GM19455 (cell line): ENCODE measurements at regions not wholly inside any gene's neighbourhood (a gene's known extent, or its start where the extent isn't known, plus 50 kb on each side); places are given as distances from the start of the nearest gene placed in this dataset.

Experiments
- ATAC-seq: cut with Tn5 transposase; IDR thresholded peaks from one replicate; pipeline ENCODE4 v1.9.1; 2021; ENCODE audit not compliant: unreplicated experiment

DNA sequence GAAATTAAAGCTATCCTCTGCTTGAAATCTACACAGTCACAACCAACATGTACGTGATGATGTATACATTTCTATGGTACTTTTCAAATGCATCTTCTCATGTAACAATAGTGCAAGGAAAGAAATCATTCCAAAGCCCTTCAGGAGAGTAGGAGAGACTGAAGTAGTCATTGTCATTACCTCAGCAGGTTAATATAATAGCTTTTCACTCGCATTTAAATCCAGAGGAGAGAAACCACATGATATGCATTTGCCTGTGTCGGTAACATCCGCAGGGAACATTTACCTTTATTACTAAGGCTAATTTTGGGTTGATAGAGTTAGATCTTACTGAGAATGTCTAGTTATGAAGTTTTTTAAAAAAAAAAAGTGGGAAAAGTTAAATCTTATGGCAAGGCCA, 186.6 kb upstream of the DTNBP1 start:
- no peak for ATAC-seq

DNA sequence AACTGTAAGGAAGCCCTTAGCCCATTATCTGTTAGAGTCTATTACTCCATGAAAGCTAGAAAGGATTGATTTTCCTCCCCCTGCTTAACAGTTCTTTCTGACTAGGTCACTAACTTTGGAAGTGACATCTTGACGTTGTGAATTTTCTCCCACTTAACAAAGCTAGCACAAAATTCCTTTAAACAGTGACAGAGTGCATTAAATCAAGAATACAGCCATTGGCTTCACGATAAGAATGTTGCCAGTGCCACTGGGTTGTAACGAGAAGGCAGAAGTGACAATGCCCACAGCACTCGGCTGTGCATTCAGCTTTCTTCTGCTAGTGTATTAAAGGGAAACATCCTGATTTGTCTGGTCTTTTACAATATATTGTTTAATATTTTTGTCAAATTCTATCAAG, 182.7 kb upstream of the DTNBP1 start:
- no peak for ATAC-seq

DNA sequence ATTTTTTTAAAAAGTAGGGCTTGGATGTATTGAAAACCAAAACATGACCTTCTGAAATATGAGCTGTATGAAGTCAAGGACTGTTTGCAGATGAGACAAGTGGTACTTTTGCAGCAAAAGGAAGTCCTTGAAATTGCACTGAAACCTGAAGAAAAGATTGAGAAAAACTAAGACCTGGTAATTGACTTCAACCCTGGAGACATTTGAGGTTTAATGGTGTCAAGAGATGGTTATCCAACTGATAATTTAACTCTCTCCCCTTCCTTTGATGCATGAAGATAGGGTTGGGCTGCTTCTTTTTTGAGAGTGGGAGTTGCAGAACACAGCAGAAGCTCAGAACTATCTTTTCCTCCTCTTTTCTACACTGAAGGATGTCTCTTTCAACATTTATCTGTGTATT, 180.9 kb upstream of the DTNBP1 start:
- no peak for ATAC-seq

DNA sequence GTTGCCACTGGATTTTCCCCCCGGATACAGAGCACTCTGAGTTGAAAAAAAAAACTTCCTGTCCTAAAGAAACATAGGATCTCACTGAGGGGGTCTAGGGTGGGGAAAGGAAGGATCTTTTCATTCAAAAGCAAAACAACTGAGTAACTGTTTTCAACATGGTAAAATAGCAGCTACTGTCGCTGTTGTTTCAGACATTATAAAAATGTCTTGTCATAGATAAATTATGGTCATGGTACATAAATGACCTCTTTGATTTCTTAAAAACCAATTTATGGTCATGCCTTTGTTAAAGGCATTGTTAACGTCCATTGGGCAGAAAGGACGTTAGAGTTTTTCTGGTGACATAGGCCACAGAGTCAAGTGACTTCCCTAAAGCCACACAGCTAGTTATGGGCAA, 180.4 kb upstream of the DTNBP1 start:
- no peak for ATAC-seq

DNA sequence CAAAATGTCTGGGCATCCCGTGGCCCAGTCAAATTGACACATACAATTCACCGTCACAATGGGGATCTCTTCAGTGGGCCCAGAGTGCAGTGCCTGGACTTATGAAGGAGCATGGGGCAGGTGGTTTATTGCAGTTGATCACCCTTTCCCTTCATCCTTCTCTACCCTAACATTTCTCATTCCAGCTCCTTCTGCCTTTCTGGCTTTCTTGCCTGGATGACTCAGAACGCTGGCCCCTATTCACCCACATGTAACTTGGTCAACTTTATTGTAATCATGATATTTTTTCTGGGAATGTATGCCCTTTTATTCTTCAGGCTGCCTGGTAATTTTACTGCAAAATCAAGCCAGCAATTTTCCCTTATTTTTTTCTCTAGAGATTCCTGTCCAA, 179.9 kb upstream of the DTNBP1 start:
- ATAC-seq = no peak

DNA sequence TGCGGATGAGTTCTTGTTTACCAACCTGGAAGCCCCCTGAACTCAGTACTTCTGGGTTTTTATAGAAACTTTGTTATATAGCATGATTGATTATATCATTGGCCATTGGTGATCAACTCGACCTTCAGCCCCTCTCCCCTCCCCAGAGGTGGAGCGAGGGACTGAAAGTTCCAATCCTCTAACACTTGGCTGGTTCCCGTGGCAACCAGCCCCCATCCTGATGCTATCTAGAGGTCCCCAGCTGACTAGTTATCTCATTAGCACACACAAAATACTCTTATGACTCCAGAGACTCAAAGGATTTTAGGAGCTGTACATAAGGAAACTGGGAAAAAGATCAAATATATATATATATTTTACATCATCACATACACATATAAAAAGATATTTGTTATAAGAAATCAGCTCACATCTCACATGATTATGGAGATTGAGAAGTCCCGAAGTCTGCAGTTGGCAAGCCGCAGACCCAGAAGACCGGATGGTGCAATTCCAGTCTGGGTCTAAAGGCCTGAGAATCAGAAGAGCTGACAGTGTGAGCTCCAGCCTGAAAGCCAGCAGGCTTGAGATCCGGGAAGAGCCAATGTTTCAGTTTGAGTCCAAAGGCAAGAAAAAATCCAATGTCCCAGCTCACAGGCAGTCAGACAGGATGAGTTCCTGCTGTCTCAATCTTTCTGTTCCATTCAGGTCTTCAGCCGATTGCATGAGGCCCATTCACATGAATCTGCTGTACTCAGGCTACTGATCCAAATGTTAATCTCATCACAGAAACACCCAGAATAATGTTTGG, 179.3 kb upstream of the DTNBP1 start:
- no peak for ATAC-seq

DNA sequence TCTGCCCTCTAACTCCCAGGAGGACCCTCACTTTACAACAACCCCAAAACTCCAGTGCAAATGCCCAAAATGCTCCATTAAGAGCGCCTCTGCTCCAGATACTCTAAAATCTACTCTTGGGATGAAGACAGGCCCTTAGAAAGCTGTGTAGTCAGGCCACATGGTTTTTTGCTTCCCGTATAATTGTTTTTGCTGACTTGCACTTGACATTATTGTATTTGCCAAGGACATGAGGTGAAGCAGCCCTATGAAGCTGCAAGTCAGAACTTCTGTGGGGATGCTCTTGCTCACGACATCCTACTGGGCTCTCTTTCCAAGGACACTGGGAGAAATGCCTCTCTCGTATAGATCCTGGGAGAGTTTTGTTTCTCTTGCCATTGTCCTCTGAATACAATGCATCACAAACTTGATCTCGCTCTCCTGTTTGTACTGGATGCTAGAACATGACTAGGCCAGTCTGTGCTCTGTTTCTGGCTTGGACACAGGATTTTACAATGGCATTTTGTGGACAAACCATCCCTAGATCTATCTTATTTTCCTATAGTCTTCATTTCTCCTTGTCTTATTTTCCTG, 177.2 kb upstream of the DTNBP1 start:
- ATAC-seq = no peak

DNA sequence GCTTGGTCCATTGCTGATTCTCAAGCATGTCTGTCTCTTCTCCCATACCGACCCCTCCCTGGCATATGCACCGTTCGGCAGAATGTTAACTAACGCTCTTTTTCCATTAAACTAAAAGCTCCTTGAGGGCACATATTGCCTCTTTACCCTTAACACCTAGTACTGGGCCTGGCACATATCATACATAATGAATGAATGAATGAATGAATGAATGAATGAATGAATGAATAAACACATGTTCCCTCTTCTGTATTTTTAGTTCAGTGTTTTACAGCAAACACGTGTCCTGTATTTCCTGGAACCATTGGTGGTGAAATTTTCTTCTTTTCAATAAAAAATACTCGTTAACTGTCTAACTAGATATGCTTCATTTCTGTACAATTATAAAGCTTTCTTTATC, 174.4 kb upstream of the DTNBP1 start:
- ATAC-seq = no peak

DNA sequence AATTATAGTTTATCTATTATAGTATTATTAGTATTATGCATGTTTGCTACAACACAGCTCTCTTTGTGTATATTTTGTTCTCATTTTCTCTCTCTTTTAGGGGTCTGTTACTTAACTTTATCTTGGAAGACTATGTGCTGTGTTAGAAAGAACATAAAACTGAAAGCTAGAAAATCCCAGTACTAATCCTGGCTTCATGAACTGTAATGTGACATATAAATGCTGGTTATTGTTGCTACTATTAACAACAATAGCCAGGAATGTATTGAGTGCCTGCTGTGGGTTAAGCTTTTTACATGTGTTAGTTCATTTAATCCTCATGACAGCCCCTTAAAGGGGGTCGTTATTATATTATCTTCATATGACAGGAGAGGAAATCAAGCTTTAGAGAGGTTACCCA, 170.0 kb upstream of the DTNBP1 start:
- ATAC-seq = no peak

DNA sequence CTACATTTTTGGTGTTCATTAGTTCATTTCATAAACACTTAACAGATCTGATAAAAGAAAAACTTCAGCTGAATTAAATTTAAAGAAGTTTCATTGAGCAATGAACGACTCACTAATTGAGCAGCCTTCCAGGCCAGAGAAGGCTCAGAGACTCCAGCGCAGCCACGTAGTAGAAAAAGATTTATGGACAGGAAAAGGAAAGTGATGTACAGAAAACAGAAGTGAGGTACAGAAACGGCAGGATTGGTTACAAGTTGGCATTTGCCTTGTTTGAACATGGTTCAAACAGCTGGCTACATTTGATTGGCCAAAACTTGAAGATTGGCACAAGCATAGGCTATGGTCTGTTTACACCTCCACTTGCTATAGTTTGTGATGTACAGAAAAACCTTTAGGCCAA, 166.3 kb upstream of the DTNBP1 start:
- ATAC-seq = no peak

DNA sequence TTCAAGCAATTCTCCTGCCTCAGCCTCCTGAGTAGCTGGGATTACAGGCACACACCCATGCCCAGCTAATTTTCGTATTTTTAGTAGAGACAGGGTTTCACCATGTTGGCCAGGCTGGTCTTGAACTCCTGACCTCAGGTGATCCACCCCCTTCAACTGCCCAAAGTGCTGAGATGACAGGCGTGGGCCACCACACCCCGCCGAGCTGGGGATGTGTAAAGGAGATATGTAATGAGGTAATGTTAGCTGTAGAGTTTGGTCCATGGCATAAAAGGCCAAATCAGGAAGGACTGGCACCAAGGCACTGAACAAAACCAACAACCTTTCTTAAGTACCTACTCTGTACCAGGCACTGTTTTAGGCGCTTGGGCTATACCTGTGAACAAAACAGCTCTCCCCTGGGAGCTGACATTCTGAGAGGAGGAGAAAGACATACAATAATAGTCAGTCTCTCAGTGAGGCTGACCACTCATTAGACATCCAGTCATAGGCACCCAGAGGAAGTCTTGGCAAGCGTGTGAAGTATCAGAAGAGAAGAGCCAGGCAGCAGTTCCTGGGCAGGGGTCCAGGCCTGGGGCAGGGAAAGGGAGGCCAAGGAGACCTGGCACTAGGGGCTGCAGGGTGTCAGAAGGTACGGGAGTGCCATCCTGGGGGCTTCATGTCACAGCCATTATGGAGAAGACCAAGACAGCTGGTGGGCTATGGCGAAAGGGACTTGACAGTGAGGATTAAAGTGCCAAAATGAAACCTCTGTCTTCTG, 164.8 kb upstream of the DTNBP1 start:
- ATAC-seq = no peak

DNA sequence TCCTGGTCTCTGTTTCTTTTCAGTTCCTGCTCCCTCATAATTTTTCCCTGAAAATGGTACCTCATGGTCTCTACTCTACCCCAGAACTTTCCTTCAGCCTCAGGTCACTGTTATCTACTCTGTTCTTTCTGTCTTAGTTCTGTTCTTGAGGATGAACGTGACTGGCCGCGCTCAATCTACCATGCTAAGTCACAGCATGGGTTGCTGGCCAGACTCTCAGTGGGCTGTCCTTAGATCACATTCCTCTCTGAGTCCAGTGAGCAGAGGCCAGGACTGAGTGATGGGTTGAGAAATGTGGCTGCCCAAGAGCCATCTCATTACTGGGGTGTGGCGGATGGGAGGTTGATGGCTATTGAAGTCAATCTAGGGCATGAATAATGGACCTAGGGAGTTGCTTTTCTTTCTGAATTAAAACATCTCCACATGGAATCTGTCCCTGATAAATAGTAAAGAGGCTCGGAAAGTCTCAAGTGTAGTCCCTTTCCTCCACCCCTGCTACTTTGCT, 164.0 kb upstream of the DTNBP1 start:
- ATAC-seq = no peak

DNA sequence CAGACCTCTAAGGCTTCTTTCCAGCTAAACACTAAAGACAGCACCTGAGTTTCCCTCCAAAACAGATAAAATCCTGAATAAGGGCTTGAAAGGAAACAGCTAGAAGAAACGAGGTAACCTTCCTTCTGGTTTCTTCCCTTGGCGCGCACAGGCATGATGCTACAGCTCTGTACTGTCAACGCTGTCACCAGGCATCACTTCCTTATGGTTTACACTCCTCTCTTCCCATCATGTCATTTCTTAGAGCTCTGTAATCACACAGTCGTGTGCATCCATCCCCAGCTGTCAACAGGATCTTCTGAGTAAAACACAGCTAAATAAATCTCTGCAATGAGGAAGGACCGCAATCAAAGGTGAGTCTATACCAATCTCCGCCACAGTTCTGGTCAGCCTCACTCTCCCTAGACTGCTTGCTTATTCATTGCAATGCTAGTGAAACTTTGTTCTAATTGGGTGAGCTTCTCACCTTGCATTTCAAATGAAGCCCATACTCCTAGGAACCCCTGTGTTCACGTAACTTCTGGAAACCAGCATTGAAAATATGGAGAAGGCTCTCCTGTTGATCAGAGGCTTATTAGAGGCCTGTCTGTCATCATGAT, 162.6 kb upstream of the DTNBP1 start:
- ATAC-seq = no peak

DNA sequence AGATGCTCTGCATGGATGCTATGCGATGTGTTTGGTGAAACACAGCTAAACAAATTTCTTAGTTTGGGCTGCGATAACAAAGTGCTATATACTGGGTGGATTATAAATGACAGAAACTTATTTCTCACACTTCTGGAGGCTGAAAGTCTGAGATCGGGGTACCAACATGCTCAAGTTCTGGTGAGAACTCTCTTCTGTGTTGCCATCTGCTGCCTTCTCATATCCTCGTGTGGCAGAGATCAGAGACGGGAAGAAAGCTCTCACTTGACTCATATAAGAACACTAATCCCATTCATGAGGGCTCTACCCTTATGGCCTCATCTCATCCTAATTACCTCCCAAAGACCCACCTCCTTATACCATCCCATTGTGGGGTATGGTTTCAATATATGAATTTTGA, 162.0 kb upstream of the DTNBP1 start:
- ATAC-seq = no peak

DNA sequence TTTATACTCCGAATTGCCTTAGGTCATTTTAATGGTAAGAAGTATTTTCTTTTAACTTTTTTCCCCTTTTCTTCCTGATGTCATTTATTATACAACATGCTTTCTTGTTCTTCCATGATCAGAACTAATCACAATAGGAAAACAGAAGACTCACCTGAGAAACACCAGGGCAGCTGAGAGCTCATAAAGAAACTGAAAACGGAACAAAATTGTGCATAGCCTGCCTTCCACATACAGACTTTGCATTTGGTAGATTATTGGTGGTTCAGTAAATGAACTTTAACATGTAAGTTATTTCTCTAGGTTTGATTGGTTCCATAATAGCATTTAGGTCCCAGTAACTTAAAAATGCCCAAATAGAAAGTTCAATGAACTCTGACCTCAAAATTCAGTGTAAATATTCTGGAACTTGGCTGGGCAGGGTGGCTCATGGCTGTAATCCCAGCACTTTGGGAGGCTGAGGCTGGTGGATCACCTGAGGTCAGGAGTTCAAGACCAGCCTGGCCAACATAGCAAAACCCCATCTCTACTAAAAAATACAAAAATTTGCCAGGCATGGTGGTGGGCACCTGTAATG, 161.1 kb upstream of the DTNBP1 start:
- ATAC-seq = peak; percentile 85

DNA sequence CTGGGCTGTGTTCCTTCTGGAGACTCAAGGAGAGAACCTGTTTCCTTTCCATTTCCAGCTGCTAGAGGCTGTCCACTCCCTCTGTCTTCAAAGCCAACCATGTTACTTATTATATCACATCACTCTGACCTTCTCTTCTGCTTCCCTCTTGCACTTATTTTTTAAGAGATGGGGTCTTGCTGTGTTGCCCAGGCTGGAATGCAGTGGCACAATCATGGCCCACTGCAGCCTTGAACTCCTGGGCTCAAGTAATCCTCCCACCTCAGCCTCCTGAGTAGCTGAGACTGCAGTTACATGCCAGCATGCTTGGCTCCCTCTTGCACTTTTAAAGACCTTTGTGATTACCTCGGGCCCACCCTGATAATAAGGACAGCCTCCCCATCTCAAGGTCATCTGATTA, 160.0 kb upstream of the DTNBP1 start:
- ATAC-seq = no peak

DNA sequence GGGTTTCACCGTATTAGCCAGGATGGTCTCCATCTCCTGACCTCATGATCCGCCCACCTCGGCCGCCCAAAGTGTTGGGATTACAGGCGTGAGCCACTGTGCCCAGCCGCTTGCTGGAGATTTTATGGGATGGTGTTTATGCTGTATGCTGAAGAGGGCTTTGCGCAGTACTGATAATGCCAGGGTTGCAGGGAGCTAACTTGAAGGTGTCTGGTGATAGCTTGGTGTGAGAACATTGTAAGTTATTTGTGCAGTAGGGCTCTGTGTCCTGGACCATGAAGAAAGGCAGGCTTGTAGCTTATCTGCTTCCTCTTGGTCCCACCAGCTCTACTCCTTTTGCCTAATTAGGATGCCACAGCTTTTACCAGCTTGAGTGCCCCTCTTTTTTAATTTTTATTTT, 157.0 kb upstream of the DTNBP1 start:
- no peak for ATAC-seq

DNA sequence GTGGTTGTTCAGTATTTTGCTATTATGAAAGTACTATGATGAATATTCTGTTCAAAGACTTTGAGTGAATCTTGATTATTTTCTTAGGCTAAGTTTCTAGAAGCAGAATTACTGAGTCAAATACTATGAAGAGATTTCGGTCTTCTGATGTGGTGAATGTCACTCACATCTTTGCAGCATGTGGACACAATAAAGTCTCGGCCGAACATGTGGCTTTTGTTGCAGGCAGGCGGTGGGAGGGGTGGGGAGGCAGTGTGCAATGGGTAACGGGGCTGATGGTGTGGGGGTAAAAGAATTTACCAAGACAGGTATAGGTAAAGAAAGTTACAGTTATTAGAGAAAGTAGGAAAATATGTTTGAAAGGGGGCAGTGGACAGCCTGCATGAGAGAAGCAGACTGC, 156.4 kb upstream of the DTNBP1 start:
- ATAC-seq = no peak

DNA sequence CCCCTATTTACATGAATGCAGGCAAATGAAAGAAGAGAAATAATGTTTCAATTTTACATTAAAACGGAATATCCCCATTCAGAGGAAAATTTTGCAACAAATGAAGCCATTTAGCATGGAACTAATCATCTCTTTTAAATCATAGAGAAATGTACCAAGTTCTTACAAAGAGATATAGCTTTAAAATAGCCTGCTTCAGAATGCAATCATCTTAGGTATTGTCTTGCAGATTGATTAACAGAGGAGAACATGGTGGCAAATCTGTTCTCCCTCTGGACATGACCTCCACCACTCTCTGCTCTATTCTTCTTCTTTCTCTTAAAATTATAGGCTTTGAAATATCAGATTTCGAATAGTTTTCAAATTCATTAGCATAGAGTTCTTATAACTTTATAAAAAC, 155.7 kb upstream of the DTNBP1 start:
- ATAC-seq = no peak

DNA sequence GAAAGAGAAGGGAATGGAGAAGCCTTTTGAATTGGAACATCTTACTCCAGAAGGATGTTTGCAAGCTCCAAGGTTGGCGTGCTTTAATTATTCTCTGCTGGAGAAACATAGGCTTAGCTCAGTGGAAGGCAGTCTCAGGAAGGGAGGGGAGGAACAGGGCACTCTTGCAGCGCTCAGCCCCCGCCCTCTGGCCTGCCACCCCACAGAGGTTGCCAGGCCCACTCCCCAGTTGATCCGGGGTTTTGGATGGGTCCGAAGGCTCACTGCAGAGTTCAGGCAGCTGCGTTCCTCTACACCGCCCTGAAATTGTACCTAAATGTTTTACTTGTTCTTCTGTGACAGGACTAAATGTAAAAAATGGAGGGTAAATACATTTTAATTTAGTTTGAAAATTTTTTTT, 155.2 kb upstream of the DTNBP1 start:
- no peak for ATAC-seq

DNA sequence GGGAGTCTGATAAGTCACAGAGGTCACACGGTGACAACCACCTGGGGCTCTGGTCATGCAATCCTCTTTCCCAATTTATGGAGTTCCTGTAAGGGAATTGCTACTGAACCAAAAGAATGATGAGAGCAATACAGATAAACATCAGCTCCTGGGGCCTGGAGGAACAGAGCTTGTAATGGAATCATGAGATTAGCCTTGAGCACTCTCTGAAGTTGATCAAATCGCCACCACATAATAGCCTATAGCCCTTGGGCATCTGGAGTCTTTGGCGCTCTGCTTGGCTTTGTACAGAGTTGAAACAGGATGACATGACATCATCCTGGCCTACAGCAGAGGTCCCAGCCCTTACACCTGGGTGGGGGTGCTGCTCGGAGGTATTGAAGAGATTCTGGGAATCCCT, 154.3 kb upstream of the DTNBP1 start:
- ATAC-seq = no peak
